Mucosa of gallbladder (tissue), 1 donor: ENCODE measurements at regions not wholly inside any gene's neighbourhood (a gene's known extent, or its start where the extent isn't known, plus 50 kb on each side); places are given as distances from the start of the nearest gene placed in this dataset.

Experiments
- DNase-seq: peaks from one replicate; pipeline ENCODE4 v3.0.0-alpha.2; 2020; ENCODE audit warnings: low spot score
- donor health status: DM: no; HTN: no; CAD: no.

GRCh38 chr2:191559569-191559968 lies 118.4 kb upstream of the NABP1 start:
- no peak for DNase-seq

GRCh38 chr2:191560411-191560980 lies 117.4 kb upstream of the NABP1 start:
- no peak for DNase-seq

DNA sequence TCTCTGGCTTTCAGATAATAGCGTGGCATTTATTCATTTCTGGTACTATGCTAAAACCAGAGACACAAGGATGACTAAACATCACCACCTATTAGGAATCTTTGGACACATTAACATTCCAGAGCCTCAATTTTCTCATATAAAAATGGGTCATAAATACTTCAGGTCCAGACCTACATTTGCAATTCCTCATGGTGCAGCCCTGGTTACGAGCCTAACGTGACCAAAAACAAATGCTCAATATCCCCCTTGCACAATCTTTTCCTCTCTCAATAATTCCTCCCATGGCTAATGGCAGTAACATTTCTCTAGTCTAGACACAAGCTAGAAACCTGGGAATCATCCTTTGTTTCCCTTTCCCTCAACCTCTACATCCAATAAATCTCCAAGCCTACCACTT lies 112.8 kb upstream of the NABP1 start:
- no peak for DNase-seq

DNA sequence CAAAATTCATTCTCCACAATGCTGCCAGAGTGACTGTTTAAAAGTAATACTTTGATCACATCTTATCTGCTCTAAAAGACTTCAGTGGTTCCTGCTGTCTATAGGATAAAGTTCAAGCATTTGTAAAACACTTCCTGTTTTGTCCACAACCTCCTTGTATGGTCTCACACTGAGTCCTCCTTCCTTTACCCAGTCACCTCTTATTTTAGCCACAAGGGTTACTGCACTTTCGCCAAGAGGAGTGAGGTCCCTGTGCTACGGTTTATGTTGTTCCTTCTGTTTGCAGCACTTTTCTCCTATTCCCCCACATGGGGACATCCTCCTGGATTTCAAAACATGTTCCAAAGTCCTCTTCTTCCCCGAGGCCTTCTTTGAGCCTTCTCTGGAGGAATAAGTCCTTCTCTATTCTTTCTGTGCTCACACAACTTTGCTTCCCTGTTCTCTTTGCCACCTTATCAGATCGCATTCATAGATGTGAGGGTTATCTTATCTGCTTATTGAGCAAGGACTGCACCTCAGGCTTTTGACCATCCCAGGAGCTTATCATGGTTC lies 112.2 kb upstream of the NABP1 start:
- DNase-seq, result no peak

DNA sequence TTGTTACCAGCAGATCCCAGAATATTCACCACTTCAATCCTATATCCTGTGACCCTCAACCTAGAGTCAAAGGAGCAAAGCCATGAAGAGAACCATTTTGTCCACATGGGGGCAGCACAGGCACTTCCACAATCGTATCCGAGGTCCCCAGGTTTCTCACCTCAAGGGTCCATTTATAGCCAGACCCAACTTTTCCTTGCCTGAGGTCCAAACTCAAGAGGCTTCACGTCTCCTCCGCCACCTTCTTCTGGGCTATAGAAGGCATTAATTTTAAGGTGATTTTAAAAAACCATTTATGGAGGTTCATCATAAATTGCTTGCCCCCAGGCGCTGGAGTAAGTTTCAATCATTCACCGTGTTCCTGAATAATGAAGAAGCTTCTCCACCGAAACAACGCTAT lies 111.6 kb upstream of the NABP1 start:
- DNase-seq, result peak; percentile 44

DNA sequence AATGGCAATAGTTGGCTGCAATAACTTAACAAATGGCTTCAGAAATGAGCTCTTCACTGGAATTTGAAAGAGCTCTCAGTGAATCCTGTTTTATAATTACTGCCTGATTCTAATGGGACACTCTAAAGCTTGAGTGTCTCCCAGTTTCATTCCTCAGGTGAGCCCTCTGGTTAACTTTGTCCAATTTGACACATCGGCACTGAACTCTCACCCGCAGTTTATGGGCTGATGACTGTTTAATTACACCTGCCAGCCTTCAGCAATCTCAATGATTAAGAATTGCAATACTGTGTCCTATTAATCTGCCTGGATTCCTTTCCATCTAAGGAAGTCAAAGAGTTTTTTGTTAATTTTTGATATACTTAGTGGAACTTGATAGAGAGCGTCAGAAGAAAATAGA lies 110.7 kb upstream of the NABP1 start:
- no peak for DNase-seq

DNA sequence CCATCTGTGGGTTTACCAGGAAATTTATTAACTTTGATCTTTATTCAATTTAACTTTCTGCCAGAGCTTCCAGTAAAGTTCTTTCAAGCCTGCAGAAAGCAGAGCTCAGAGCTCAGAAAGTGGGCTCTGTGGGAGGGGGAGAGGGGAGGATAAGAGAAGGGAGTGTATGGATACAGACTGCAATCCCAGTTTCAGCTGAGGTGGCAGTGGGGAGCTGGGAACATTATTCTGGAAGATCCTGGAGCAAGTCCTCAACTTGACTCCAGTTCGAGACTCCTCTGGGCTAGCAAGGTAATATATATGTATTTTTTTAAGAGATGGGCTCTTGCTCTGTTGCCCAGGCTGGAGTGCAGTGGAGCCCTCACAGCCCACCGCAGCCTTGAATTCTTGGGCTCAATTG lies 108.9 kb upstream of the NABP1 start:
- no peak for DNase-seq

- no peak for DNase-seq
Observed at GRCh38 chr2:191571163-191571769, 106.7 kb upstream of the NABP1 start.

DNA sequence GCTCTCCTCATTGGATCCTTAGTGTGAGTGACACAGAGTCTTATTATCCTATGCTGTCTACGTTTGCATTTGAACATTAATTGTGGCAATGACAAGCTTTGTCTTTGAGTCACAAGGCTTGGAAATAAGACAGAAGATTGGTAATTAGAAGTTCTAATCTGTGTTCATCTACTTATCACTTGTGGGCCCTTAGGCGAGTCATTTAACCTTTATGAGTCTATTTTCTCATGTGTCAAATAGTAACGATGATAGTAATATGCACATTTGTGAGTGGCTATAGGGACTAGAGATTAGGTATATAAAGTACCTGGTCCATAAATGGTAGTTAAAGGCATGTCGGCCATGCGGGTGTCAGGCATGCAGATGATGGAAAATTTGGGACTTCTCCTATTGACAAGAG lies 105.6 kb upstream of the NABP1 start:
- no peak for DNase-seq

DNA sequence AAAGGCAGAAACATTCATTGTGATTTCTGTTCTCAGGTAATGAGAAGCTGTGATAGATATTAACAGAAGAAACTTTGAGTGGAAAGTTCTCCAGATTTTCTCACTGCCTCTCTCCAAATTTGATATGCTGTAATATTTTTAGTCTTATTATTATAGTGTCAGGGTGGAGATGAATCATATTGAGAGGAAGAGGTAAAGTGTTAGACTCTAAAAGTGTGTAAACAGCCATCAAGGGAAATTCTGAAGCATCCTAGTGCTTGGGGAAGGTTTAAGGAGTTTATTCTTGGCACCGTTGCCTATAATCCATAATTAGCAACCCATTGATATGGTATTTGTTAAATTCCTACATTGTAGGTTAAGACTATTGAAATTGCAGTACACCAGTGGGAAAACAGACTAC lies 104.7 kb upstream of the NABP1 start:
- no peak for DNase-seq

- no peak for DNase-seq
Observed at GRCh38 chr2:191574232-191574631, 103.7 kb upstream of the NABP1 start.

GRCh38 chr2:191577605-191578004 lies 100.3 kb upstream of the NABP1 start:
- DNase-seq, result no peak

DNA sequence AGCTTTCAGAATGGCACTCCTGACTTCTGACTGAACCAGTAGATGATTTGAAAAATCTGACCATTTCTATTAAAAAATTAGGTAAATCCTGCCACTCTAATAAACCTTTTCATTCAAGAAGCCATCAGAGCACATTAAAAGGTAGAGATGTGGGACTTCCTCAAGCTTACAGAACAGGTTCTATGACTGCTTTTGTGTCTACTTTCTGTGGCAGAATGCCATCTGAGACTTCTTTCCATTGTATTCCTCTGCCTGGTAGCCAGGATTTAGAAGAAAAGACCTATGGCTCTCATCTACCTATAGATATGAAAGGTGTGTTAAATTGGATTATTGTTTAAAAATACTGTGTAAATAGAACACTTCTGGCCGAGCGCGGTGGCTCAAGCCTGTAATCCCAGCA lies 99.9 kb upstream of the NABP1 start:
- no peak for DNase-seq

GRCh38 chr2:191580581-191580980 lies 97.4 kb upstream of the NABP1 start:
- DNase-seq, result no peak

- DNase-seq, result no peak
Observed at GRCh38 chr2:191581003-191581402, 96.9 kb upstream of the NABP1 start.

- no peak for DNase-seq
Observed at GRCh38 chr2:191582355-191582754, 95.6 kb upstream of the NABP1 start.

DNA sequence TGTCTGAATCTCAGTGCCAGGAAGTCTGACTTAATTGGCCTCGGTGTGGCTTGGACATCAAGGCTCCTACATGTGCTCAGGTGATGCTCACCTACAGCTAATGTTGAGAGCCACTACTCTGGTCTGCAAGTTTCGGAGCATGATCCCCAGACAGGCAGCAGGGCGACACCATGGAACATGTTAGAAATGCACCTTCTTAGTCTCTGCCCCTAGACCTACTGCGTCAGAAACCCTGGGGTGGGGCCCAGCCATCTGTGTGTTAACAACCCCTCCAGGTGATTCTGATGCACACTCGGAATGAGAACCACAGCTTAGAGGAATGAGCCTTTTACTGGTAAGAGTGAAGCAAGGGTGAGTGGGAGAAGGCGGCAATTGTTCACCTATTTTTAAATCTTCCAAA lies 86.9 kb upstream of the NABP1 start:
- DNase-seq, result no peak

DNA sequence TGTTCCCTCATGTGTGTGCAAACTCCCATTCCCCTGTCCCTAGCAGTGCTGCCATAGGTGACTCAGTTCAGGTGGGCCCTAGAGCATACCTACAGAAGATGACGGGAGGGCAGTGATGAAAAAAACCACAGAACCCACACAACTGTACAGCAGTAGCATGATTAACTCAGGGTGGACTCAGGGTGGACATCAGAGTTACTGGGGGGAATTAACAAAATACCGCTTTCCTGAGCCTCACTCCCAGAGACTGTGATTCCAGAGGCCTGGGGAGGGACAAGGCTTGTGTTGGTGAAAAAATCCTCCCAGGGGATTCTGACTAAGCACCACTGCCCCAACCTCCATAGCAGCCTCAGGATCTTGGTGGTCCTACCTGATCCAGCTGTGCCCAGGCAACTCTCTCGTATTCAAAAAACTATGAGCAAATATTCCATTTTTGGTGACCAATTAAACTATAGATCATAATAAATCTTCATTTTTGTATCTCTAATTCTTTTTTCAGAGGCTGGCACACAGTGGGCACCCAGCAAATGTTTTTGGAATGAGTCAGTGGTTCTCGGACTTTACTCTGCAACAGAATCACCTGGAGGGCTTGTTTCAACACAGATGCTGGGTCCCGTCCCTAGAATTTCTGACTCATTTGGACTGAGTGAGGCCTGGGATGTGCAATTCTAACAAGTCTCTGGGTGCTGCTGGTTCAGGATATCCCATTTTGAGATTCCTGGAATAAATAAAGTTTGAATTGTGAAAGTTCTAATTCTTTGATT lies 84.1 kb upstream of the NABP1 start:
- no peak for DNase-seq

DNA sequence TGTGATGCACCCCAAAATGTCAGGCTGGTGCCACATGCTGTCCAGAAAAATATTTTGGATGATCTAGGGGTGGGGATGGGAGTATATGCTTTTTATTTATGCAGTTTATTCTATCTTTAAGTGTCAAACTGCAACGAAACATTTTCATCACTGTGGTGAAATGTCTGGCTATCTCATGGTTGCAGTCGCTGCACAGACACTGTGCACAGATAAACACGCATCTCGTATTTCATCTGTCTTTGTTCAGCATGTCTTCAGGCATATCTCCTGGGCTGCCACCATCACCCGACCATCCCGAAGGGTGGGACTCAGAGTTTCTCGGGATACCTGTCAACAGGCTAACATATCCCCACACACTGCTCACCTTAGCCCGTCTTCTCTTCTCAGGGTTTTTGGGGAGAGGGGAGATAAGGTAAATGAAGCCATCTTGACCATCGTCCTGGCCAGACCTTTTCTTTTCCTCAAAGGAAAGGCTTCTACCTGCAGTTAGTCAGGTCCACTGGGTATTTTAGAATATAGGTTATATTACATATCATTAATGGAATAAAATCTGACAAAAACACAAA lies 80.7 kb upstream of the NABP1 start:
- DNase-seq, result no peak

- DNase-seq, result no peak
Observed at GRCh38 chr2:191598296-191598695, 79.6 kb upstream of the NABP1 start.

GRCh38 chr2:191601060-191601459 lies 76.9 kb upstream of the NABP1 start:
- DNase-seq, result no peak

DNA sequence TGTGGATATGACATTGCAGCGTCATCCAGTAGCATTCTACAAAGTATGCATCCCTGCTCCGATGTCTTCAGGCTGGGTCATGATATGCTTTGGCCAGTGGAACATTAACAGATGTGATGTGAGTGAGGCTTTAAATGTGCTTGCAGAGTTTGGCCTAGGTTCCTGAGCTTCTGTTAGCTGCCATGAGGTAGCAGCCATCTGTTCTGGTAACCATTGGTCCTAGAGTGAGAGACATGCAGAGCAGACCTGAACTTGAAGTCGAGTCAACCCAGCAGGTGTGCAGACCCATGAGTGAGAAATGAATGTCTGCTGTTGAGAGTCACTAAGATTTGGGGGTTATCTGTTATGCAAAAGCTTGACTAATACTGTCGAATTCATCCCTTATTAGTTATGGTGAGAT lies 73.8 kb upstream of the NABP1 start:
- no peak for DNase-seq

GRCh38 chr2:191607096-191607495 lies 70.8 kb upstream of the NABP1 start:
- DNase-seq, result no peak
